Lower lobe of right lung (tissue), 2 donors: ENCODE measurements at regions not wholly inside any gene's neighbourhood (a gene's known extent, or its start where the extent isn't known, plus 50 kb on each side); places are given as distances from the start of the nearest gene placed in this dataset.

ENCODE experiments used
- ATAC-seq, 2 donors: fragments of 200-7000 bp; cut with Tn5 transposase; one replicate each; pipeline ENCODE4 v1.9.1; 2020 to 2022; ENCODE audit warnings: mild to moderate bottlenecking in 2 of 2, moderate library complexity in 2 of 2
- DNase-seq: peaks from one replicate; pipeline ENCODE4 v3.0.0-alpha.2; 2020
- H3K27ac ChIP-seq: fragments of 200-600 bp; one replicate; pipeline ENCODE4 v1.8.0; 2022
- H3K27me3 ChIP-seq: fragments of 200-600 bp; one replicate; pipeline ENCODE4 v1.8.0; 2022; ENCODE audit warnings: low read depth
- H3K36me3 ChIP-seq: fragments of 200-600 bp; one replicate; pipeline ENCODE4 v1.8.0; 2022; ENCODE audit warnings: mild to moderate bottlenecking
- H3K4me1 ChIP-seq: fragments of 200-600 bp; one replicate; pipeline ENCODE4 v1.8.0; 2022
- H3K4me3 ChIP-seq: fragments of 200-600 bp; one replicate; pipeline ENCODE4 v1.8.0; 2022; ENCODE audit warnings: mild to moderate bottlenecking
- H3K9me3 ChIP-seq: fragments of 200-600 bp; one replicate; pipeline ENCODE4 v1.8.0; 2022
- CTCF ChIP-seq: fragments of 200-600 bp; IDR thresholded peaks from one replicate; pipeline ENCODE4 v1.8.0; 2022; ENCODE audit warnings: antibody characterized with exemption, mild to moderate bottlenecking
- intact Hi-C: fragments of 100-400 bp; cut with DNase I; formaldehyde crosslinking; loops from one replicate; pipeline ENCODE4 v1.11.0; 2022
- donor health status: DM: no; HTN: yes; CAD: no; lungs with severe emphysema.

- H3K27me3 ChIP-seq = peaks cover 34% of the 10 kb centered on the region
- no peak overlapping the region for H3K27ac ChIP-seq
- no peaks in the 10 kb centered on the region for H3K9me3 ChIP-seq
- peaks cover 3% of the 10 kb centered on the region for H3K4me1 ChIP-seq
- ATAC-seq = no peak
- no peak for TF ChIP-seq CTCF
- no peaks in the 10 kb centered on the region for H3K36me3 ChIP-seq
- H3K4me3 ChIP-seq = no peak overlapping the region
- intact Hi-C loops = no loop called here
- DNase-seq = no peak
Observed at GRCh38 chr22:49676230-49676629, 151.4 kb downstream of the BRD1 start.

GRCh38 chr22:49674479-49675050 is 153.1 kb downstream of the BRD1 start:
- Histone ChIP-seq H3K27ac (no peak overlapping the region), H3K27me3 (peaks cover 44% of the 10 kb centered on the region), H3K9me3 (no peaks in the 10 kb centered on the region), H3K4me3 (no peak overlapping the region), H3K4me1 (peaks cover 10% of the 10 kb centered on the region), H3K36me3 (no peaks in the 10 kb centered on the region)
- no peak for TF ChIP-seq CTCF
- ATAC-seq (no peak), DNase-seq (peak; percentile 10)
- intact Hi-C loops = no loop called here

GRCh38 chr22:49673048-49673447 is 154.6 kb downstream of the BRD1 start:
- Histone ChIP-seq H3K36me3 (no peaks in the 10 kb centered on the region), H3K4me1 (peaks cover 10% of the 10 kb centered on the region), H3K4me3 (no peak overlapping the region), H3K27ac (no peak overlapping the region), H3K27me3 (peaks cover 48% of the 10 kb centered on the region), H3K9me3 (no peaks in the 10 kb centered on the region)
- intact Hi-C loops = no loop called here
- peak; percentile 6 for DNase-seq
- TF ChIP-seq CTCF = no peak
- ATAC-seq = no peak

- DNase-seq (peak; percentile 17), ATAC-seq (no peak)
- no peak for TF ChIP-seq CTCF
- peaks cover 42% of the 10 kb centered on the region for H3K27me3 ChIP-seq
- H3K9me3 ChIP-seq = no peaks in the 10 kb centered on the region
- intact Hi-C loops = no loop called here
- no peak overlapping the region for H3K4me3 ChIP-seq
- H3K36me3 ChIP-seq = no peaks in the 10 kb centered on the region
- peaks cover 10% of the 10 kb centered on the region for H3K4me1 ChIP-seq
- H3K27ac ChIP-seq = no peak overlapping the region
Observed at GRCh38 chr22:49672014-49672516, 155.6 kb downstream of the BRD1 start.

- Histone ChIP-seq H3K9me3 (no peaks in the 10 kb centered on the region), H3K36me3 (no peaks in the 10 kb centered on the region), H3K27me3 (peaks cover 36% of the 10 kb centered on the region), H3K4me1 (peaks cover 10% of the 10 kb centered on the region), H3K27ac (no peak overlapping the region), H3K4me3 (peak overlapping the region; percentile 50)
- DNase-seq = peak; percentile 13
- ATAC-seq = no peak
- TF ChIP-seq CTCF = no peak
- intact Hi-C loops = no loop called here
Observed at GRCh38 chr22:49671331-49672013, 156.2 kb downstream of the BRD1 start.
